Epithelial cell of proximal tubule (primary cell): ENCODE measurements at regions not wholly inside any gene's neighbourhood (a gene's known extent, or its start where the extent isn't known, plus 50 kb on each side); places are given as distances from the start of the nearest gene placed in this dataset.

Experiments used
- DNase-seq: peaks from one replicate; pipeline ENCODE4 v3.0.0-alpha.2; 2011; ENCODE audit warnings: low read depth
- H3K4me3 ChIP-seq: 2 replicates; pipeline ENCODE4 v1.5.1; 2011; ENCODE audit warnings: low read depth, mild to moderate bottlenecking, low read length
- TF ChIP-seq, protein P1 (sequence below): conservative IDR thresholded peaks from 2 replicates; pipeline ENCODE4 v1.5.1; 2012; ENCODE audit warnings: low read depth, mild to moderate bottlenecking, low read length

DNA sequence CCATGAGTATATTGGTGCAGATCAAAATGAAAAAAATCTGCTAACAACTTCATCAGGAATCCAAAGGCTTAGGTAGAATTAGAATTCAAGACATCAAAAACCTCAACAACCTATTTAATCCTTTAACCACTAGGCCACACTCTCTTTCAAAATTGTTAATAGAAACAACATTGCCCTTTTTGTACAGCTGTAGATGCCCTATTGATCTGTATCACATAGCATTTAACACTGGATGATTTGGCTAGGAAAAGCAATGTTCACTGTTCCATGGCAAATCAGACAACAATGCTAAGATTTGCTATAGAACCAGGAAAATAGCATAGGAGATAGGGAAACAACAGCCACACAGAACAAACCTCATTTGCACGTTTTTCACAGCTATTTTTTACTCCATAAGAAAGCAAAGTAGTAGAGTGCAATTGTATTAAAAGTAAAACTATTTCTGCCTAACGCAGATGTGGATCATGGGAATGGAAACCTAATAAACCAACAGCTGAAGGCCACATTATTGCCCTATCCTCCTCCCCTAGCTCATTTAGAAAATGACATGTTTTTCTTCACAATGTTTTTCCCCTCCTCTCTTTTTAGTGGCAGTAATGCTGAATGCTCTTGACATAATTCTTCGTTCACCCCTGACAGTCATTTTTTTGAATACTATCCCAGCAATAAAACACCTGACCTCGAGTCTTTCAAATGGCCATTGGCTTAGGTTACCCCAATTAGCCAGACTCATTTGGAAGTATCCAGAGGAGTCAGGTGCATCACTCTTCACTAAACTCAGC lies 373.0 kb upstream of the CCNH start:
- H3K4me3 ChIP-seq: no peak overlapping the region
- TF ChIP-seq, protein P1, sequence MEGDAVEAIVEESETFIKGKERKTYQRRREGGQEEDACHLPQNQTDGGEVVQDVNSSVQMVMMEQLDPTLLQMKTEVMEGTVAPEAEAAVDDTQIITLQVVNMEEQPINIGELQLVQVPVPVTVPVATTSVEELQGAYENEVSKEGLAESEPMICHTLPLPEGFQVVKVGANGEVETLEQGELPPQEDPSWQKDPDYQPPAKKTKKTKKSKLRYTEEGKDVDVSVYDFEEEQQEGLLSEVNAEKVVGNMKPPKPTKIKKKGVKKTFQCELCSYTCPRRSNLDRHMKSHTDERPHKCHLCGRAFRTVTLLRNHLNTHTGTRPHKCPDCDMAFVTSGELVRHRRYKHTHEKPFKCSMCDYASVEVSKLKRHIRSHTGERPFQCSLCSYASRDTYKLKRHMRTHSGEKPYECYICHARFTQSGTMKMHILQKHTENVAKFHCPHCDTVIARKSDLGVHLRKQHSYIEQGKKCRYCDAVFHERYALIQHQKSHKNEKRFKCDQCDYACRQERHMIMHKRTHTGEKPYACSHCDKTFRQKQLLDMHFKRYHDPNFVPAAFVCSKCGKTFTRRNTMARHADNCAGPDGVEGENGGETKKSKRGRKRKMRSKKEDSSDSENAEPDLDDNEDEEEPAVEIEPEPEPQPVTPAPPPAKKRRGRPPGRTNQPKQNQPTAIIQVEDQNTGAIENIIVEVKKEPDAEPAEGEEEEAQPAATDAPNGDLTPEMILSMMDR: no peak
- no peak for DNase-seq

DNA sequence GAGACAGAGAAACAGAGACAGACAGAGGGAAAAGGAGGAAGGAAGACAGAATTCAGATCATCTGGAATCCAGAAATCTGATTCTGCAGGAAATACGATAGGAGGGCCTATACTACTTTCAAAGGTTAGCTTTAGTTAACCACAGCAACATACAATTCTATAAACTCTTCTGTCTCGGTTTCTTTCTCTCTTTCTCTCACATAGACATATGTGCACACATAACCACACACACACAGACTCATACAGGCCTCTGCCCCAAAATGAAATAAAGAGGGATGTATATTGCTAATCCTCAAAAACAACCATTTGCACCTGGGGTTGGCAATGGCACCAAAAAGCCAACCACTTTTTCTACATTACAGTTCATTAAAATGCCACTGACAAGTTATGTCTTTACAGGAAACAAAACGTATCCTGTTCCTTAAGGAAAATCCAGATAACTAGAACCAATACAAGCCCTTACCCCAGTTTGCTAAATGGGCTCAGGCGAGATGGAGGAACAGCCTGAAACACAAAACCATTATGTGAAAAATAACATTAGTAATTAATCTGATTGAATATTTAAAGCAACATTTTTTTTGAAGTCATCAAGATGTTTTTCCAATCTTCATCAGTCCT lies 372.3 kb upstream of the CCNH start:
- TF ChIP-seq, protein P1: no peak
- no peak overlapping the region for H3K4me3 ChIP-seq
- no peak for DNase-seq

DNA sequence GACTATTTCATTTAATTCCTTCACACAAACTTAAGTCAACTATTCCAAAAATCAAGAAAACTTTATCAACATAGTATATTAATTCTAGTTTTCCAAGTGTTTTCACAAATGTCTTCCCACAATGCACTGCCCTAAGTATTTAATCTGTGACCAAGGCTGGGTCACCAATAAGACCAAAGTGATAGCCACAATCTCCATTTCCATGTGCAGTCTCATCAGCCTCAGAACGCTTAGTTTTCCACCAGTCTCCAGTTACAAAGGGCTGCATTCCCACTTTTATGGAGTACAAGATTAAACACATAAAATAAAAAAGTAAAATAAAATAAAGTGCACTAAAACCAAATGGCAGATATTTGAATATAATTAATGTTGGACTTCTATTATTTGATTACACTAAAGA lies 371.6 kb upstream of the CCNH start:
- H3K4me3 ChIP-seq: no peak overlapping the region
- TF ChIP-seq, protein P1: no peak
- no peak for DNase-seq

DNA sequence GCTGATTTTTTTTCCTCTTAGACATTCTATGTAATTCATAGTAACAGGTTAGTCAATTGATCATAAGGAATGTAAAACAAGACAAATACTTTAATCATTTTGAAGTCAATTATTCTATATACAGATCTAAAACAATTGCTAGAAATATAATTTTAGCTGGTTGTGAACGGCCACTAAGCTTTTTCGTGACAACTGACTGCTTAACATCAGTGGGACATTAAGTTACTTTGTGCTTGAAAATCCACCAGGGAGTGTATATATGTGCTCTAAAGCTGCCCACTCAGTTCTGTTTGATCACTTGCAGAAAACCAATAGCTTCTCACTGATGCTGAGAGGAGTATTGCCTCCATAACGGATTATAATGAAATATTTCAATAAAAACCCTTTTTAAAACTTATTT lies 370.2 kb upstream of the CCNH start:
- DNase-seq: no peak
- H3K4me3 ChIP-seq: no peak overlapping the region
- TF ChIP-seq, protein P1: no peak

DNA sequence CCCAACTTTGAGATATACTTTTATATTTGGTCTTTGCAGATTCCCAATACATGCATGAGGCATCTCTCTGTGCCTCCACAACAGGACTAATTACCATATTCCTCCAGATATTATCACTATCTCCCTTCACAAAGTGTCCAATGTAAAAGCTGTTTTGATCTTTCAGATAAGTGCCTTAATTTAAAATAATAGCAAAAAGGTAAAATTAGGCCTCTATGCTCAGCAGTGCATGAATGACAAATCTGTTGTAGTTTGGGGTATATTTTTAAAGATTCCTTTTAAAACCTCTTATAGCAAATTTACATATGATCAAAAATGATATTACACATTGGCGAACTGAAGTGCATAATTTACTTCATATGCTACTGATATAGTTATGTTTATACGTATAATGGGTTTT lies 369.2 kb upstream of the CCNH start:
- DNase-seq: no peak
- no peak overlapping the region for H3K4me3 ChIP-seq
- TF ChIP-seq, protein P1: no peak

DNA sequence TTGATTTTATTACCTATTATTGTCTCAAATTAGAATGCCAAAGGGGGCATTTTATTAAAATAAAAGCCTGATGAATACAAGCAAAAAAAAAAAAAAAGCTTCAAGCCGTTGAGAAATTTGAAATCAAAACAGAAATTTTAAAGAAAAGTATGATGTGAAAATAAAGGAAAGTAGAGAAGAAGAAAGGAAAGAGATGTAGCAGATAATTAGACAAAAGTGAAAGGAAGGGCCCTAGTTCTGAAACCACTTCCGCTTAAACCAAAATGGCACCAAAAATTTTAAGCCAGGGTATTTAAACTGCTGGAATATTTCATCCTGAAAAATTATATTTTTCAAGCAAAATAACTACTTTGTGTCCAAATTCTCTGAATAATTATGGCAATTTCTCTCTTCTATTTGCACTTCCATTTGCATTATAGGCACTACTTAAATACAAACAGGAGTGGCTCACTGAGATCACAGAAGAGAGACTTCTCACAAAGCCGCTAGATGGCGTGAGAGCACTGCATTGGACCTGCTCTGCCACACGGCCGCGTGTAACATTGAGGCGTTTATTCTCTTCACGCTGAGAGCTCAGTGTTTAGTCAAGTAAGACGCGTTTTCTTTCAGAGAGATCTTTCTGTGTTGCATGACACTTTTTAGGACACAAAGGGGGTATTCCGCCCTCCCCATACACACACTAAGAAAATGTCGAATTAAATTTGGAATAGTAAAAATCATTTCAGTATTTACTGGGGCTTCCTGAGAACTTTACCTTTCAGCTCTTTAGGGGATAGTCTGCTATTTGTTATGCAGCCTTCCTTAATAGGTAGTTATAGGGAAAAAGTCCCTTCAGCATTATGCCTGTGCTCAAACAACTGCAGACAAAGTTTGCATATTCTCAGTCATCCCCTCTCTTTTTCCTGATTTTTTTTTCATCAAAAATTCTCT lies 368.4 kb upstream of the CCNH start:
- DNase-seq: peak; percentile 22
- TF ChIP-seq, protein P1: peak; percentile 99
- H3K4me3 ChIP-seq: no peak overlapping the region
